Suprapubic skin (tissue), 3 donors: ENCODE measurements at regions not wholly inside any gene's neighbourhood (a gene's known extent, or its start where the extent isn't known, plus 50 kb on each side); places are given as distances from the start of the nearest gene placed in this dataset.
"Not testable (repeated sequence)": the region's sequence is repeated elsewhere in the genome, so short reads cannot be mapped to it uniquely, and the experiment has no call there.

Experiments
- CTCF ChIP-seq, 2 donors: fragments of 200-600 bp in 1 of 2; fragments of 450-650 bp in 1 of 2; sonication (generic) in 1 of 2; IDR thresholded peaks; one replicate each; pipeline ENCODE4 v1.5.1; 2016 to 2019; ENCODE audit warnings: antibody characterized with exemption in 2 of 2, mild to moderate bottlenecking in 1 of 2, moderate library complexity in 1 of 2
- EP300 ChIP-seq: sonication (generic); formaldehyde crosslinking; IDR thresholded peaks from one replicate; pipeline ENCODE4 v1.6.1; 2017; ENCODE audit warnings: antibody characterized with exemption
- POLR2A ChIP-seq, 2 donors: fragments of 450-650 bp; IDR thresholded peaks; one replicate each; pipeline ENCODE4 v1.6.1; 2017; ENCODE audit warnings: antibody characterized with exemption in 2 of 2, mild to moderate bottlenecking in 2 of 2, moderate library complexity in 2 of 2

DNA sequence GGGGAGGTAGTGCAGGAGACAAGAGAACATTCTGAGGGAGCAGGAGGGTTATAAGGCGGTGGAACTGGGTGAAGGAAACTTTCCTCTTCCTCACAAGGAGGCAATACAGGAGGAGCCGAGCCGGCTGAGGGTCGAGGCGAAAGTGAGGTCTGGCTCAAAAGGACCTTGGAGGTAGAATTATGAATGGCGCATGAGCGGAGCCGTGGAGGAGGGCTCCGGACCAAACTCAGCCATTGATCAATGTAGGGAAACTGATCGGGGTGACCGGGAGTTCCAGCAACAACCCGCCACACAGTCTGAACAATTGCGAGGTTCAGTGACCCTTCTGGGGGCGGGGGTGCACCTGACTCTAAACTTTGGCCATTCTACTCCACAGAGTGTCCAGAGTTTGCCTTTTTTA, 118.7 kb upstream of the PZP start:
- not testable (repeated sequence) for TF ChIP-seq EP300; CTCF (IDR thresholded peaks at IDR 0.05); POLR2A (IDR thresholded peaks at IDR 0.05)
